K562 (cell line): ENCODE measurements at regions not wholly inside any gene's neighbourhood (a gene's known extent, or its start where the extent isn't known, plus 50 kb on each side); places are given as distances from the start of the nearest gene placed in this dataset.

ENCODE experiments used
- ATAC-seq: fragments of 200-7000 bp; cut with Tn5 transposase; 3 replicates; pipeline ENCODE4 v1.9.1; 2020; ENCODE audit warnings: moderate library complexity
- BruUV-seq: library from RNA; stranded (reverse); fragments of 400-500 nt; replicated peaks from 2 replicates; lab custom pipeline; 2021; lab: Mats Ljungman, UMichigan
- CTCF ChIA-PET: fragments of 300-600 bp; formaldehyde crosslinking; extraction: SDS; loops from one replicate; lab custom pipeline; 2021; ENCODE audit warnings: low intra/inter-chr PET ratio; lab: Yijun Ruan, JAX
- POLR2A ChIA-PET: fragments of 300-600, 350-650 bp; sonication (Branson Sonifier 250); formaldehyde crosslinking; extraction: SDS; loops from one replicate; lab custom pipeline; 2021; ENCODE audit warnings: antibody characterized with exemption, inconsistent platforms; lab: Yijun Ruan, JAX
- DNase-seq, 4 experiments: peaks; one replicate each; pipeline versions ENCODE4 v3.0.0 to v3.0.0-alpha.2; 2011 to 2018; ENCODE audit warnings: low spot score in 3 of 4, mixed read lengths in 3 of 4; ENCODE audit errors: extremely low read depth in 1 of 4
- FAIRE-seq: peaks from 2 replicates; lab custom pipeline; 2011; peaks lifted over from hg19 to GRCh38; lab: Jason Lieb, UNC
- H2AFZ ChIP-seq: 2 replicates; pipeline ENCODE4 v1.6.0; 2011; ENCODE audit warnings: low read depth, low read length, control low read depth, inconsistent platforms
- H3K27ac ChIP-seq: fragments of 200-600 bp; 3 replicates; pipeline ENCODE4 v1.8.0; 2011; ENCODE audit warnings: low read depth, mild to moderate bottlenecking, control low read depth, inconsistent platforms, low read length, moderate library complexity, mixed read lengths; ENCODE audit errors: extremely low read depth
- H3K27me3 ChIP-seq, 2 experiments: fragments of 300-600 bp in 1 of 2; 2 replicates in 1 of 2; 3 replicates in 1 of 2; pipeline versions ENCODE4 v1.6.0 to v1.8.0; 2011; ENCODE audit warnings: inconsistent platforms in 2 of 2, low read length in 2 of 2, mild to moderate bottlenecking in 1 of 2, mixed read lengths in 1 of 2, moderate library complexity in 1 of 2; ENCODE audit not compliant: control insufficient read depth in 2 of 2, insufficient read depth in 2 of 2
- H3K36me3 ChIP-seq: fragments of 300-600 bp; 3 replicates; pipeline ENCODE4 v1.8.0; 2011; ENCODE audit warnings: mild to moderate bottlenecking, low read length, inconsistent platforms; ENCODE audit not compliant: control insufficient read depth, insufficient read depth
- H3K4me1 ChIP-seq, 2 experiments: fragments of 200-600 bp in 1 of 2; replicated peaks in 1 of 2; 2 replicates in 1 of 2; 3 replicates in 1 of 2; pipeline versions ENCODE4 v1.5.1 to v1.8.0; 2011; ENCODE audit warnings: inconsistent platforms in 2 of 2, low read length in 2 of 2, mild to moderate bottlenecking in 1 of 2, mixed read lengths in 1 of 2, moderate library complexity in 1 of 2; ENCODE audit not compliant: control insufficient read depth in 2 of 2, insufficient read depth in 2 of 2
- H3K4me2 ChIP-seq: 2 replicates; pipeline ENCODE4 v1.6.1; 2011; ENCODE audit warnings: low read length, control low read depth, inconsistent platforms, mixed read lengths; ENCODE audit not compliant: insufficient read depth
- H3K4me3 ChIP-seq: fragments of 200-600 bp; sonication (generic), shearing (Covaris generic); 2 replicates; pipeline ENCODE4 v1.5.1; 2016; ENCODE audit warnings: control low read depth, inconsistent platforms
- H3K79me2 ChIP-seq: fragments of 200-600 bp; 3 replicates; pipeline ENCODE4 v1.8.0; 2011; ENCODE audit warnings: low read length, inconsistent platforms; ENCODE audit not compliant: control insufficient read depth, insufficient read depth
- H3K9ac ChIP-seq, 2 experiments: 2 replicates each; pipeline versions ENCODE4 v1.6.0 to v1.6.1; 2011; ENCODE audit warnings: low read depth in 2 of 2, low read length in 2 of 2, control low read depth in 1 of 2, inconsistent platforms in 1 of 2, mild to moderate bottlenecking in 1 of 2, mixed read lengths in 1 of 2; ENCODE audit not compliant: insufficient read depth in 1 of 2
- H3K9me1 ChIP-seq: one replicate; pipeline ENCODE4 v1.6.0; 2011; ENCODE audit warnings: inconsistent platforms, mild to moderate bottlenecking, low read length, moderate library complexity; ENCODE audit not compliant: control insufficient read depth, insufficient read depth
- H3K9me3 ChIP-seq: replicated peaks from 2 replicates; pipeline ENCODE4 v1.5.1; 2011; ENCODE audit warnings: low read depth, low read length, inconsistent platforms; ENCODE audit not compliant: control insufficient read depth, insufficient read depth
- H4K20me1 ChIP-seq: replicated peaks from 2 replicates; pipeline ENCODE4 v1.6.1; 2011; ENCODE audit warnings: low read length, inconsistent platforms, mixed read lengths; ENCODE audit not compliant: control insufficient read depth, insufficient read depth
- BCOR ChIP-seq: fragments of 450-650 bp; IDR thresholded peaks from 2 replicates; pipeline ENCODE4 v1.6.1; 2016
- FOXJ3 ChIP-seq: sonication (generic); formaldehyde crosslinking; IDR thresholded peaks from 2 replicates; pipeline ENCODE4 v1.4.0; 2020; ENCODE audit warnings: mild to moderate bottlenecking, missing genetic modification reagents
- HMGXB4 ChIP-seq: sonication (generic); formaldehyde crosslinking; IDR thresholded peaks from 2 replicates; pipeline ENCODE4 v1.8.1; 2023; ENCODE audit warnings: mild to moderate bottlenecking, missing genetic modification reagents
- LCOR ChIP-seq: sonication (generic); formaldehyde crosslinking; IDR thresholded peaks from 2 replicates; pipeline ENCODE4 v1.8.0; 2022; ENCODE audit warnings: mild to moderate bottlenecking, missing genetic modification reagents
- MEIS2 ChIP-seq: fragments of 450-650 bp; IDR thresholded peaks from 2 replicates; pipeline ENCODE4 v1.6.1; 2014; ENCODE audit warnings: mild to moderate bottlenecking; ENCODE audit not compliant: partially characterized antibody
- NR3C1 ChIP-seq: sonication (generic); formaldehyde crosslinking; IDR thresholded peaks from 2 replicates; pipeline ENCODE4 v1.8.1; 2022; ENCODE audit warnings: missing genetic modification reagents
- PBX2 ChIP-seq, 2 experiments: IDR thresholded peaks in 1 of 2; conservative IDR thresholded peaks in 1 of 2; 2 replicates each; pipeline ENCODE4 v1.6.1; 2016; ENCODE audit warnings: low read depth in 2 of 2, mild to moderate bottlenecking in 1 of 2, missing compliant biosample characterization in 1 of 2, missing genetic modification characterization in 1 of 2, moderate library complexity in 1 of 2
- TCFL5 ChIP-seq: fragments of 250-450 bp; sonication (Bioruptor Pico); conservative IDR thresholded peaks from 2 replicates; pipeline ENCODE4 v1.6.1; 2021; ENCODE audit warnings: mild to moderate bottlenecking, moderate library complexity, matching md5 sums
- TFAM ChIP-seq: fragments of 250-450 bp; sonication (Bioruptor Pico); conservative IDR thresholded peaks from 2 replicates; pipeline ENCODE4 v1.5.0; 2021; ENCODE audit warnings: mild to moderate bottlenecking, moderate library complexity
- ZNF766 ChIP-seq: fragments of 200-800 bp; sonication (Bioruptor generic); conservative IDR thresholded peaks from 2 replicates; pipeline ENCODE4 v1.6.1; 2016; ENCODE audit warnings: missing genetic modification characterization, missing compliant biosample characterization
- ZNF785 ChIP-seq: fragments of 250-450 bp; sonication (Bioruptor Pico); IDR thresholded peaks from 2 replicates; pipeline ENCODE4 v1.4.0; 2020; ENCODE audit warnings: mild to moderate bottlenecking
- WGBS: fragments of 100-300 bp; shearing (Covaris generic); methylation state at CpG from one replicate; pipeline ENCODE4 v1.1.6; 2016; ENCODE audit warnings: low coverage, mixed read lengths; ENCODE audit not compliant: insufficient coverage; ENCODE audit errors: missing lambda C conversion rate; 5-methylcytosine and 5-hydroxymethylcytosine counted together
- in situ Hi-C: fragments of 300-500 bp; cut with MboI; formaldehyde crosslinking; loops from 4 replicates; pipeline ENCODE4 v1.15.0; 2018; ENCODE audit warnings: inconsistent platforms, mixed read lengths
- intact Hi-C: fragments of 100-400 bp; cut with micrococcal nuclease; formaldehyde crosslinking; loops from 2 replicates; pipeline ENCODE4 v1.14.2; 2022

DNA sequence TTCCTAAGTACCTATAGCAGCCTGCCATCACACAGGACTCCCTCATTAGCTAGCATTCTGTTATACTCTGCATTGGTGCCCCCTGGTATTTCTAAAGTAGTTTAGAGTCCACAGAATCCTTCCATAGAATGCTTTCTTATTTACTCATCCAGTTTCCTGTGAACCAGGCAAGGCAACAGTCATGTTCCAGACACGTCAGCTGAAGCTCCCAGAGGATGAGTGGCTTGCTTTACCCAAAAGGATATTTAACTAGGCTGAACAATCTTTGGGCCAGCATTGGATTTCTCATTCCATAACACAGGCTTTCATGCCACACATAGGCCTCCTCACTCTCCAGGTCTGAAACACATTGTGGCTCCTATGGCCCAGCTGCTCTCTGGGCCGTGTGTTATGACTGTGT lies 203.8 kb upstream of the MAP3K7 start (continued):
- TF ChIP-seq HMGXB4 (CRISPR knock-in tag), result no peak
- no peak for TF ChIP-seq LCOR (CRISPR knock-in tag)

DNA sequence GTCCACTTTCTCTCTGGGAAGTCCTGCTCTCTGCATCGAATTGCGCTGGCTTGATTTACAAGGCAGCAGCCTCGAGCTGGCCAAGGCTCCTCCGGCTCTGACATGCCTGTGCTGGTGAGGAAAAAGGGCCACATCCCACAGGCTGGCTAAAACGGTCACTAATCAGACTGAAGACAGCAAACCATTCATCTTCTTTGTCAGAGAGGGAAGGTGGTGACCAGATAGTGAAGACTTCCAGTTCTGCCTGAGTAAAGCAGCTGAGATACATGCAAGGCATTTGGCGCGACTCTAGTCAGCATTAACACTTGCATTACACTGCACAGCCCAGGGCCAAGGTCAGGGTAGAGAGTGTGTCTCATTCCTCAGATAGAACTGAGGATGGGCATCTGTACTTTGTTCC lies 203.2 kb upstream of the MAP3K7 start:
- no peak for FAIRE-seq
- Histone ChIP-seq H3K9ac (no peak overlapping the region), H3K9me3 (no peaks in the 10 kb centered on the region), H3K4me2 (no peak overlapping the region), H3K79me2 (no peaks in the 10 kb centered on the region), H3K4me3 (no peak overlapping the region), H3K9me1 (no peaks in the 10 kb centered on the region), H2AFZ (no peak overlapping the region)
- in situ Hi-C loops, result no loop called here
- ATAC-seq, result no peak; the same call in 2 of the 3 replicates
- intact Hi-C loops, result no loop called here
- no peak for TF ChIP-seq NR3C1 (CRISPR knock-in tag)
- peak; percentile 16 for TF ChIP-seq MEIS2
- TF ChIP-seq ZNF766 (CRISPR knock-in tag), result no peak
- no peak for TF ChIP-seq FOXJ3 (CRISPR knock-in tag)
- TF ChIP-seq ZNF785 (CRISPR knock-in tag), result no peak
- no peak for TF ChIP-seq BCOR
- TF ChIP-seq PBX2 (CRISPR knock-in tag; IDR thresholded peaks at IDR 0.05; ENCODE audit: low read depth), result no peak
- TF ChIP-seq PBX2 (tag; conservative IDR thresholded peaks at IDR 0.05; ENCODE audit: low read depth), result 0 out of 2 replicates have a peak, but pooled peaks have one; percentile 16
- TF ChIP-seq TFAM (CRISPR knock-in tag), result no peak
- TF ChIP-seq TCFL5 (CRISPR knock-in tag), result no peak
- TF ChIP-seq, all 486 proteins: peak for 2
- H3K27me3 ChIP-seq, result no peaks in the 10 kb centered on the region
- no TSS peak for BruUV-seq
- no peaks in the 10 kb centered on the region for H3K4me1 ChIP-seq
- H3K36me3 ChIP-seq, result no peaks in the 10 kb centered on the region
- ChIA-PET POLR2A (no interaction called here), CTCF (no interaction called here)
- WGBS, result 0% methylated on average over 7 of the region's 7 CpGs
- no peak for DNase-seq
- H4K20me1 ChIP-seq, result no peaks in the 10 kb centered on the region
- H3K27ac ChIP-seq, result no peak overlapping the region
